ENCODE measurements at regions not wholly inside any gene's neighbourhood (a gene's known extent, or its start where the extent isn't known, plus 50 kb on each side); places are given as distances from the start of the nearest gene placed in this dataset.

DNA sequence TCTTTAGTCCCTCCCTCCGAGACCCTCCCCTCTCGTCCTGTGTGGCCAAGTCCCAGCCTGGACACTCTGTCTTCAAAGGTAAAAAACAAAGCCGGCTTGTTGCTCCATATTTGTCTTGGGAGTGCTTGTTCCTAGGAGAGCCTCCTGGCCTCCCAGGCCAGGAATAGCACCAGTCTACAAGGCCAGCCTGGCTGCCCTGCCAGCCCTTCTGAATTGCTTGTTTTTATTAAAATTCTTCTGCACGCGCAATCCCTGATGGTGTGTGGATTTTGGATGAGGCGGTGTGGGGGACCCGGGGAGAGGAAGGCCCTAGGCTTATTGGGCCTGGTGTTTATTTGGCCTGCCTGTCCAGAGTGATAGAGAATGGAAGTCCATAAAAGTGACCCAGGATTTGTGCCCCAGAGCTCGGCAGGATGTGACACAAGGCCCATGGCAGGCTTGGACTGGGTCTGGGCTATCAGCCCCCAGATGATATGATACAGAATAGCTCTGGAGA is 297.3 kb downstream of the CYP26B1 start:
- no peak overlapping the region for H3K27ac ChIP-seq (ENCODE audit: low read depth, low read length)
- no peak overlapping the region for H3K4me3 ChIP-seq (ENCODE audit: low read depth, low read length)
- no peaks in the 10 kb centered on the region for H3K4me1 ChIP-seq (ENCODE audit: control insufficient read depth, insufficient read depth, low read length, unreplicated experiment)
- no peaks in the 10 kb centered on the region for H3K79me2 ChIP-seq (ENCODE audit: control insufficient read depth, insufficient read depth, low read length, unreplicated experiment)
- no peak overlapping the region for H2AFZ ChIP-seq (ENCODE audit: low read length, unreplicated experiment)
- no peaks in the 10 kb centered on the region for H3K36me3 ChIP-seq (ENCODE audit: insufficient read depth, low read length)
- peaks cover 37% of the 10 kb centered on the region for H3K27me3 ChIP-seq (ENCODE audit: insufficient read depth, low read length)

DNA sequence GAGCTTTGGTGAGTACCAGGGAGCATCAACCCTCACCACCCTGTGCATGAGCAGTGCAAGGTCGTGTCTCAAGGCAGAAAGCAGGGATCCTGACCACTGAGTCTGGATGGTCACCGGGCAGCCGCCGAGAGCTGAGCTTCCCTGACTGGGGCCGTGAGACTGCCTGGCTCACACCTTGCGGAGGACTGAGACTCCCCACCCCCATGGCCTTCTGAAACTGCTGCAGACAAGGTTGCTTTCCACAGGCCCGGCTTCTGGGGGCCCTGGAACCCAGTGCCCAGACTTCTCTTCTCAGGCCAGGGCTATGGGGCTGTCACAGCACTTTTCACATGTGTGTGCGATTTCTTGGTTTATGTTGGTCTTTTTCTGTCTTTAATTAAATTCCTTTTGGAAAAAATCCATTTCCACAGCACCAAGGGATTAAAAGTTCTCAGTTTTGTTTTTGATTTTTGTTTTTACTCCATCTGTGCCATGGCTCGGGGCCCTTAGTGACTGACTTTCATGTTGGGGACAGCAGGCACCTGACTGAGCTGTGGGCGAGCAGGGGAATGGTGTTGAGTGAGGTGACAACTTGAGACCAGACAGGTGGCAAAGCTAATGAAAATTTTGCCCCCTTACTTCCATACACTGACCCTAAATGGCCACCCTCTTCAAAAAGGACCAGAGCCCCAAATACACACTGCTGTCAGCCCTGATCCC is 297.9 kb downstream of the CYP26B1 start:
- no peaks in the 10 kb centered on the region for H3K79me2 ChIP-seq (ENCODE audit: control insufficient read depth, insufficient read depth, low read length, unreplicated experiment)
- H3K36me3 ChIP-seq (ENCODE audit: insufficient read depth, low read length) = no peaks in the 10 kb centered on the region
- no peaks in the 10 kb centered on the region for H3K4me1 ChIP-seq (ENCODE audit: control insufficient read depth, insufficient read depth, low read length, unreplicated experiment)
- no peak overlapping the region for H3K4me3 ChIP-seq (ENCODE audit: low read depth, low read length)
- no peak overlapping the region for H2AFZ ChIP-seq (ENCODE audit: low read length, unreplicated experiment)
- H3K27ac ChIP-seq (ENCODE audit: low read depth, low read length) = no peak overlapping the region
- peaks cover 31% of the 10 kb centered on the region for H3K27me3 ChIP-seq (ENCODE audit: insufficient read depth, low read length)

DNA sequence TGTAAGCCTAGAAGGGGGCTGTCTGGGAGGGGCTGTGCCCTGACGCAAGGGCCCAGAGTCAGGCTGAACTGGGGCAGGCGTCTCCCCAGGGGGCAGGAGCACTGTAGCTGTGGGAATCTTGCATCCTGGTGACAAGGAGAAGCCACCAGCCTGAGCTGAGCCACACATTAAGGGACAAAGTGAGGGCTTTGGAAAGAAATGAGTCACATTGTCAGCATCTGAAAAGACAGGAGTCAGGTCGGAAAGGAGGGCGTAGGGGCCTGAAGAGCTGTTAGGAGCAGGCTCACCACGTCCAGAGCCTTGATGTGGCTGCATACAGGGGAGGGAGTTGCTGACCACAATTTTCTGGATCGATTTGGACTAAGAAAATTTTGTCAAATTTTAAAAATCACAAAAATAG is 298.6 kb downstream of the CYP26B1 start:
- no peak overlapping the region for H3K27ac ChIP-seq (ENCODE audit: low read depth, low read length)
- H2AFZ ChIP-seq (ENCODE audit: low read length, unreplicated experiment) = no peak overlapping the region
- no peaks in the 10 kb centered on the region for H3K36me3 ChIP-seq (ENCODE audit: insufficient read depth, low read length)
- H3K27me3 ChIP-seq (ENCODE audit: insufficient read depth, low read length) = peaks cover 24% of the 10 kb centered on the region
- H3K79me2 ChIP-seq (ENCODE audit: control insufficient read depth, insufficient read depth, low read length, unreplicated experiment) = no peaks in the 10 kb centered on the region
- no peak overlapping the region for H3K4me3 ChIP-seq (ENCODE audit: low read depth, low read length)
- no peaks in the 10 kb centered on the region for H3K4me1 ChIP-seq (ENCODE audit: control insufficient read depth, insufficient read depth, low read length, unreplicated experiment)

GRCh38 chr2:71846669-71847291 is 300.9 kb downstream of the CYP26B1 start:
- Histone ChIP-seq H3K4me1 (ENCODE audit: control insufficient read depth, insufficient read depth, low read length, unreplicated experiment) (peaks cover 13% of the 10 kb centered on the region), H3K27ac (ENCODE audit: low read depth, low read length) (no peak overlapping the region), H2AFZ (ENCODE audit: low read length, unreplicated experiment) (no peak overlapping the region), H3K4me3 (ENCODE audit: low read depth, low read length) (no peak overlapping the region), H3K27me3 (ENCODE audit: insufficient read depth, low read length) (peaks cover 1% of the 10 kb centered on the region; the same call in 1 of the 2 replicates), H3K36me3 (ENCODE audit: insufficient read depth, low read length) (no peaks in the 10 kb centered on the region), H3K79me2 (ENCODE audit: control insufficient read depth, insufficient read depth, low read length, unreplicated experiment) (no peaks in the 10 kb centered on the region)

- Histone ChIP-seq H2AFZ (ENCODE audit: low read length, unreplicated experiment) (no peak overlapping the region), H3K79me2 (ENCODE audit: control insufficient read depth, insufficient read depth, low read length, unreplicated experiment) (no peaks in the 10 kb centered on the region), H3K36me3 (ENCODE audit: insufficient read depth, low read length) (no peaks in the 10 kb centered on the region)
Measured at GRCh38 chr2:71846072-71846471, 301.6 kb downstream of the CYP26B1 start.

DNA sequence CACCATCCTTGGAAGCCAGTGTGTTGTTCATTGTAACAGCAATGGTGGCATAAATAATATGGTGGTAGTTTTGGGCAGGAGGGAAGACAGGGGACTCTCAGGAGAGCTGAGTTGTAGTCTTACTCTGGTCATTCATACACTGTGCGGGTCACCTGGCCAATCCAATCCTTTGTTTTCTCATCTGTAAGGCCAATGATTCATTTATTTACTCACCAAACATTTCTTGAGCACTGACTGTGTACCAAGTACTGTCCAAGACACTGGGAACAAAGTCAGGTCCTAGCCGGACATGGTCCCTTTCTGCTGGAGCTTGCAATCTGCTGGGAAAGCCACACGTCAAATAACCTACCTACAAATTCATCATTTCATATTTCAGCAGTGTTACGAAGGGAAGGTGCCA is 302.7 kb downstream of the CYP26B1 start:
- no peaks in the 10 kb centered on the region for H3K27me3 ChIP-seq (ENCODE audit: insufficient read depth, low read length)
- H3K4me3 ChIP-seq (ENCODE audit: low read depth, low read length) = no peak overlapping the region
- no peak overlapping the region for H3K27ac ChIP-seq (ENCODE audit: low read depth, low read length)

More at GRCh38 chr2:71846072-71846471, 301.6 kb downstream of the CYP26B1 start:
- H3K27me3 ChIP-seq (ENCODE audit: insufficient read depth, low read length) = no peaks in the 10 kb centered on the region
- H3K4me3 ChIP-seq (ENCODE audit: low read depth, low read length) = no peak overlapping the region
- peaks cover 13% of the 10 kb centered on the region for H3K4me1 ChIP-seq (ENCODE audit: control insufficient read depth, insufficient read depth, low read length, unreplicated experiment)
- no peak overlapping the region for H3K27ac ChIP-seq (ENCODE audit: low read depth, low read length)

GRCh38 chr2:71843391-71843850 is 304.2 kb downstream of the CYP26B1 start:
- no peak overlapping the region for H3K27ac ChIP-seq (ENCODE audit: low read depth, low read length)
- no peak overlapping the region for H3K4me3 ChIP-seq (ENCODE audit: low read depth, low read length)
- H3K79me2 ChIP-seq (ENCODE audit: control insufficient read depth, insufficient read depth, low read length, unreplicated experiment) = no peaks in the 10 kb centered on the region
- no peaks in the 10 kb centered on the region for H3K36me3 ChIP-seq (ENCODE audit: insufficient read depth, low read length)
- no peaks in the 10 kb centered on the region for H3K27me3 ChIP-seq (ENCODE audit: insufficient read depth, low read length)
- peaks cover 13% of the 10 kb centered on the region for H3K4me1 ChIP-seq (ENCODE audit: control insufficient read depth, insufficient read depth, low read length, unreplicated experiment)
- H2AFZ ChIP-seq (ENCODE audit: low read length, unreplicated experiment) = no peak overlapping the region

More for the DNA sequence above, 302.7 kb downstream of the CYP26B1 start:
- Histone ChIP-seq H2AFZ (ENCODE audit: low read length, unreplicated experiment) (no peak overlapping the region), H3K79me2 (ENCODE audit: control insufficient read depth, insufficient read depth, low read length, unreplicated experiment) (no peaks in the 10 kb centered on the region), H3K36me3 (ENCODE audit: insufficient read depth, low read length) (no peaks in the 10 kb centered on the region), H3K4me1 (ENCODE audit: control insufficient read depth, insufficient read depth, low read length, unreplicated experiment) (peaks cover 13% of the 10 kb centered on the region)

DNA sequence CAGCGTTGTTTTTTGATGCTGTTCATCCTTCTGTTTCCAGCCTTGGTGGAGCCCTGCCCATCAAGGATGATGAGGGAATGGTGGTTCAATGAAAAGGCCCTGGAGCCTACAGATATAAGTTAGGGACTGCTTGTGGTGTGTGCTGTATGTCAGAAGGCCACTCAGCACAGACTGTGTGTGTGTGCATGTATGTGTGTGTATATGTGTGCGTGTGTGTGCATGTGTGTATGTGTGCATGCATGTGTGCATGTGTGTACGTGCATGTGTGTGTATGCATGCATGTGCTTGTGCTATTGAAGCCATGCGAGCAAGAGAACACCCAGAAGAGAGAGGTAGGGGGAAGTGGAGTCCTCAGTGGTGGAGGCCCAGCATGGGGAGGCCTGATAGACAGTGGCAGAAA is 304.9 kb downstream of the CYP26B1 start:
- Histone ChIP-seq H3K4me1 (ENCODE audit: control insufficient read depth, insufficient read depth, low read length, unreplicated experiment) (peaks cover 13% of the 10 kb centered on the region), H3K79me2 (ENCODE audit: control insufficient read depth, insufficient read depth, low read length, unreplicated experiment) (no peaks in the 10 kb centered on the region), H3K36me3 (ENCODE audit: insufficient read depth, low read length) (no peaks in the 10 kb centered on the region), H3K27ac (ENCODE audit: low read depth, low read length) (no peak overlapping the region), H2AFZ (ENCODE audit: low read length, unreplicated experiment) (no peak overlapping the region), H3K27me3 (ENCODE audit: insufficient read depth, low read length) (no peaks in the 10 kb centered on the region), H3K4me3 (ENCODE audit: low read depth, low read length) (no peak overlapping the region)

DNA sequence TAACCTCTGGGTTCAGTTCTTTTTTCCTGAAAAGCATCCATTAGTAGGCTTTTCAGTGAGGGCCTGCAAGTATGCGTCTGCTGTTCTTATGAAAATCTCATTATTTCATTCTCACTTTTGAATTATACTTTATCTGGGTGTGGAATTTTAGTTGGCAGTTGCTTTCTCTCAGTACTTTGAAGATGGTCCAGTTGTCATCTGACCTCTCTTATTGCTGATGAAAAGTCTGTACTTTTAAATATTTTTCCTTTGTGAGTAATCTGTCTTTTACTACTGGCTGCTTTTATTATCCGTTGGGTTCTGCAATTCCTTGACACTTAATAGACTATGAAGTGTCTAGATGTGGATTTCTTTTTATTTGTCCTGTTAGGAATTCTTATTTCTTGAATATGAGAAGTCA is 307.8 kb downstream of the CYP26B1 start:
- Histone ChIP-seq H2AFZ (ENCODE audit: low read length, unreplicated experiment) (no peak overlapping the region), H3K4me3 (ENCODE audit: low read depth, low read length) (no peak overlapping the region), H3K27me3 (ENCODE audit: insufficient read depth, low read length) (0 out of 2 replicates have a peak, but pooled peaks cover 4% of the 10 kb centered on the region), H3K36me3 (ENCODE audit: insufficient read depth, low read length) (no peaks in the 10 kb centered on the region), H3K4me1 (ENCODE audit: control insufficient read depth, insufficient read depth, low read length, unreplicated experiment) (peaks cover 13% of the 10 kb centered on the region), H3K79me2 (ENCODE audit: control insufficient read depth, insufficient read depth, low read length, unreplicated experiment) (no peaks in the 10 kb centered on the region), H3K27ac (ENCODE audit: low read depth, low read length) (no peak overlapping the region)

GRCh38 chr2:71834796-71835195 is 312.9 kb downstream of the CYP26B1 start:
- 0 out of 2 replicates have a peak, but pooled peaks cover 4% of the 10 kb centered on the region for H3K27me3 ChIP-seq (ENCODE audit: insufficient read depth, low read length)
- no peak overlapping the region for H3K27ac ChIP-seq (ENCODE audit: low read depth, low read length)
- no peaks in the 10 kb centered on the region for H3K36me3 ChIP-seq (ENCODE audit: insufficient read depth, low read length)
- H3K79me2 ChIP-seq (ENCODE audit: control insufficient read depth, insufficient read depth, low read length, unreplicated experiment) = no peaks in the 10 kb centered on the region
- no peak overlapping the region for H2AFZ ChIP-seq (ENCODE audit: low read length, unreplicated experiment)
- peaks cover 22% of the 10 kb centered on the region for H3K4me1 ChIP-seq (ENCODE audit: control insufficient read depth, insufficient read depth, low read length, unreplicated experiment)
- no peak overlapping the region for H3K4me3 ChIP-seq (ENCODE audit: low read depth, low read length)
